HG02938 (cell line): ENCODE measurements at regions not wholly inside any gene's neighbourhood (a gene's known extent, or its start where the extent isn't known, plus 50 kb on each side); places are given as distances from the start of the nearest gene placed in this dataset.
"Not testable (repeated sequence)": the region's sequence is repeated elsewhere in the genome, so short reads cannot be mapped to it uniquely, and the experiment has no call there.

Experiments
- ATAC-seq: cut with Tn5 transposase; IDR thresholded peaks from one replicate; pipeline ENCODE4 v1.9.1; 2021; ENCODE audit warnings: mild to moderate bottlenecking, moderate library complexity; ENCODE audit not compliant: unreplicated experiment

DNA sequence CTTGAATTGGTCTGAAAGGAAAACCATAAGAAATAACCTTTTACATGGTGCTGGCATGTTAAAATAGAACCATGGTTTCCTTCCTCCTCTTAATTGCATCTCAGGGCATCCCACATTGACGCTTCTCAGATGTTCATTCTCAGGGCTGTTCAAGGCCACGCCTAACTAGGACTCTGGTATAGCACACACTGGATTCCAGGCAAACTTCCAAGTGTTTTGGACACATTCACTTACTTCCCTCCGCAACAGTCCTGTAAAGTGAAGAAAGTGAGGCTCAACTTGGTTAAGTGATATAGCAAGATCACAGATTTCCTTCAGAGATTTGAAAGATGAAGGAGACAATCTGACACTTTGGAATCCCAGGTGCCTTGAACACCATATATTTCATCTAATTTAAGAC is 244.8 kb downstream of the DUSP10 start:
- ATAC-seq = no peak

DNA sequence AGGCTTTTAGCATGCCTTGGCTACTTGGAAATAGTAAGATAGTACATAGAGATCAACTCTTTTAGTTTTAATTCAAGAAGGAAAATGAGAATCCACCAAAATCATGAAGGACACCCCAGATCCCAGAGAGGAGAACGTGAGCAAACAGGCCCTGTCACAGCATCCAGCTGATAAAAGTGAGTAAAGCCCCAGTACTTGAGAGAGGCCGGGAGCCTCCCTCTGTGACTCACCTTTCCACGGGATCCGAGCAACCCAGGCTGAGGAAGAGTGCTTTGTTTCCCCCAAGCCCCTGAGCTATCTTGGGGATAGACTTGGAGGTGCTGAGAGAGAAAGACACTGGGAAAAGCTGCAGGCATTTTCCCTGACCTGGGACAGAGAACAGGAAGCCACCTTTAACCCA is 238.6 kb downstream of the DUSP10 start:
- ATAC-seq = no peak

GRCh38 chr1:221509575-221510355 is 232.1 kb downstream of the DUSP10 start:
- ATAC-seq = no peak

DNA sequence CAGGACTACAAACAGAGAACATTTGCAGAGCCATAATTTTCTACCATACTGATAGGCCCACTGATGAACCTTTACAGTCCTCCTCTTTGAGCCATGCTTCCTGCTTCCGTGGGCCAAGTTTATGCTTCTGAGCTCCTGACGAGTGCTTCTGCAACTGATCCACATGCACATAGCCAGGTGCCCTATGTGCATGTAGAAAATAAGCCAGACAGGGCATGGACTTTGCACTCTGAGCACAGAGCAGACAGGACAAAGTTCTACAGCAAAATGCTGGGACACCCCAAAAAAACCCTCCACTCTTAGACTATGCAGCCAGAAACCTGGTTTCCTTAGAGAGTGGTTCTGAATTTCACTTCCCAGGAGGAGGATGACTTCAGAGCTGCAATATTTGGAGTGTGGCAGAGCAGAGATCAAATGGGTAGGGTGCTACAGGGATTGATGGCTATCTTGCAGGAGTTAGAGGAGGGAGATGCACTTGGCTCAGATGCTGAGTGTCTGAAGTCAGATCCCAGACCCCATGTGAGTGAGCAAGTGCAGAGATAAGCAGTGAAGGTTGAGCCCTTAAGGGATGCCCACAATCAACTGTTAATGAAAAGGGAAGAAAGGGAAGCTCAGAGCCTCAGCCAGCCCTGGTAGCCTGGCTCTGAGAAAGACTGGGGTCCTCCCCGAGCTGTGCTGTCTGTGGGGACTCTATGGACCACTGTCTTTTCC is 230.9 kb downstream of the DUSP10 start:
- ATAC-seq = no peak

- ATAC-seq = no peak
Observed at GRCh38 chr1:221511797-221512196, 230.1 kb downstream of the DUSP10 start.

- no peak for ATAC-seq
Observed at GRCh38 chr1:221514806-221515205, 227.1 kb downstream of the DUSP10 start.

DNA sequence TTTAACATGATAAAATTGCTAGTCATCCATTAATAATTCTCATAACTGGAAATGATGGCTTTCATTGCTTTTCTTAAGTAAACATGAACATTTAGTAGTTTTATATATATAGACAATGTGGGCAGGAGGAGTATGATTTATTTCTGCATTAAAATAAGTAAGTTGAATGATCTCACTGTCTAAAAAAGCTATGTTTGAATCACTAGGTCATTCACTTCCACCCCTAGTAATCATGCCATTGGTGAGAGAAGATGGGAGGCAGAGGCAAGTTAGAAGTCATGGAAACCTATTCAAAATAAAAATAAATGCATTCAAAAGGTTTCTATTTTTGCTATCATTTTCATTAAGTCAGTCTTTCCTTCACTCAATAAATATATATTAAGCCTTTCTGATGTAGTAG is 226.4 kb downstream of the DUSP10 start:
- ATAC-seq = no peak

DNA sequence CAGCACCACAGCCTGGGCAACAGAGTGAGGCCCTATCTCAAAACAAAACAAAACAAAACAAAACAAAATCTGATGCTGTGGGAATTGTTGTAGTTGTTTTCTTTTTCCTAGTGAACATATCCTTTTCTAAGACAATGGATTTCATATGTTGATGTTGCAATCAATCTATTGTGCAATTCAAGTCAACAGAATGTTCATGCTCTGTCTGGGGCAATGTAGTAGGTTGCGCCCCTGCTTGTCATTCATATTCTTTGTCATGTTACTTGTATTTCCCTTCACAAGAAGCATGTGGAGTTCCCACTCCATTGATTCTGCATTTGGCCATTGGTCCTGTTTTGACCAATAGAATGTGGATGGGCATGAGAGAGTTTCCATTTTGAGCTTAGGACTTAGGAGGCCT is 223.9 kb downstream of the DUSP10 start:
- no peak for ATAC-seq

GRCh38 chr1:221520250-221520649 is 221.6 kb downstream of the DUSP10 start:
- ATAC-seq = no peak

- no peak for ATAC-seq
Observed at GRCh38 chr1:221521686-221522085, 220.2 kb downstream of the DUSP10 start.

DNA sequence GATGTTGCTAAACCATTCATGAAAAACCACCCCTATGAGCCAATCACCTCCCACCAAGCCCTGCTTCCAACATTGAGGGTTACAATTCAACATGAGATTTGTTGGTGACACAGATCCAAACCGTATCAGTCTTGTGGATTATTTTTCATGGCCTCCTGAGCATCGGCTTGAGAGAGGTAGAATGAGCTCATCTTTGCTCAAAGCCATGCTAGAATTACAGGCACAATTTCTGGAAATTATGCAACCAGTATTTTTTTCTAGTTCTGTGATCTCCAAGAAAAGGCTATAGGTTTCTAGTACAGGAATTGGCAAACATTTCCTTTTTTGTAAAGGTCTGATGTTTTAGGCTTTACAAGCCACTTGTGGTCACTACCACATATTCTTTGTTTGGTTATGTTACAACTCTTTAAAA is 219.4 kb downstream of the DUSP10 start:
- ATAC-seq = no peak

- ATAC-seq = no peak
Observed at GRCh38 chr1:221525749-221526148, 216.1 kb downstream of the DUSP10 start.

DNA sequence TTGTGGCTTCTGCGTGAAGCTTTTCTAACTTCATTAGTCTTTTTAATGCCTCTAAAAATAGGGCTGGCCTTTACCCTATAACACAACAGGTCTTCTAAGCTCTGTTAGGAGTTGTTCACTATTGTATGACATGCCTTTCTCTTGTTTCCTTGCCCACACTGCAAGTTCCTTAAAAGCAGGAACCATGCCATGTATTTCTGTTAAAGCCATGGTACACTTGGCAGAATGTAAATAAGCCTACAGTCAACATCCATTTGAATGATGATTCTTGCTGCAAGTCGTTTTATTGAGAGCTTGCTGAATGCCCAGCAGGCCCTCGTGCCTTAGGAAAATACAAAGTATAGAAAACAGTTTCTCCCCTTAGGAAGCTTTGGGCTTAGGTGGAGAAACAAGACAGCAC is 214.6 kb downstream of the DUSP10 start:
- no peak for ATAC-seq

DNA sequence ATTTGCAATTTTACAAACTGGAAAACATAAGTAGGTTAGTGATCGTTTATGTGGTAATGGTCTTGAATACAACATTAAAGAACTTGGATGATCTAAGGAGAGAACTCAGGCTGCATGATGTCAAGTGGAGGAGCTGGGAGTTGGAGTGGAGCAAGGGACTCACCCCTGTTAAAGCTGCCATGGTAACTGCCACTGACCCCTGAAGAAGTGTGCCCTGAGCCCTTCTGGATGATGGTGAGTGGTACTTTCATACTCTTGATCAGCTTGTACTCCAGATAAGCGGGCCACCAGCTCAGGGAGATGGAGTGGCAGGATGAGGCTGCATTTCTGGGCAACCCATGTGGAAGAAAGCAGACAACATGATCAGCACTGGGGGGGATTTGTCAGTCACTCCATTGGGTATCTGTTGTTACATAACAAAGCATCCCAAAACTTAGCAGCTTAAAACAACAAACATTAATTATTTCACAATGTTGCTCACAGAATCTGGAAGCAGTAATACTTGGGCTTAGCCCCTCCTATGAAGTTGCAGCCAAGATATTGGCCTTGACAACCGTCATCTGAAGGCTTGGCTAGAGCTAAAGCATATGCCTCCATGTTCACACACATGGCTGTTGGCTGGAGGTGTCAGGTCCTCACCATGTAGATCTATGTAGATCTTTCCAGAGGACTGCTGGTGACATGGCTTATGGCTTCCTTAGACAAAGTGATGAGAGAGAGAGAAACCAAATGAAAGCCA is 213.8 kb downstream of the DUSP10 start:
- no peak for ATAC-seq

GRCh38 chr1:221530159-221530558 is 211.7 kb downstream of the DUSP10 start:
- not testable (repeated sequence) for ATAC-seq

- no peak for ATAC-seq
Observed at GRCh38 chr1:221530791-221531190, 211.1 kb downstream of the DUSP10 start.

GRCh38 chr1:221532071-221532773 is 209.7 kb downstream of the DUSP10 start:
- no peak for ATAC-seq

DNA sequence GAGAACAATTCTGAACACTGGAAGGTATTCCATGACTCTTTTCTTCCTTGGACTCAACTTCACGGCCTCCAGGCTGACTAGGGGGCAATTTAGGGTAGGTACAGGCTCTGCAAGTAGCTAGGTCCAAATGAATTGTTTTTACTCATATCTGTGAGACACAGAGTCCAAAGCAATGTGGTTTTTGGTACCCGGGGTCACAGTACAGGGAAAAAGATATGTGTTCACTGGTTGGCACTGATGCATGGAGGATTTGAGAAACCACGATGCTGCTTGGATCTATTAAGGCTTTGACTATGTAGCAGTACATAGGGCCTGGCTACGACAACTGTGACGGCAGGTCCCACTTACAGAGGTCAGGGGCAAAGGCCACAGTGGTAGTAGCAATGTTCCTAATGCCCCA is 200.6 kb downstream of the DUSP10 start:
- no peak for ATAC-seq

GRCh38 chr1:221543529-221544120 is 198.3 kb downstream of the DUSP10 start:
- no peak for ATAC-seq

DNA sequence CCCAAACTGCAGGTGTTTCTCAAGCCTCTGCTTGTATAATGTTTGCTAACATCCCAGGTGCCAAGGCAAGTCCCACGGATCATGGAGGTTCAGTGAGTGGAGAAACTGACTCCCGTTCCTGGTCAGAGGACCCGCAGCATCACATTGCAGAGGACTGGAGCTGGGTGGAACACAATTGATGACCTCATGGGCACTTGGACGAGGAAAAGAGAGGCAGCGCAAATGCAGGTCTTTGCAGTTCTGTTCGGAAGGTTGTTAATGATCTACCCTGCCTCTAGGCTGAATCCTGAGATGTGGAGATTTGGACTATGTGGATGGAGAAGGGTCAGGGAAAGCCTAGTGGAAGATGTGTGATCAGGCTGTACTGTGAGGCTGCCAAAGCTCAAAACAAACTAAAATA is 192.9 kb downstream of the DUSP10 start:
- no peak for ATAC-seq

- ATAC-seq = no peak
Observed at GRCh38 chr1:221549815-221550214, 192.1 kb downstream of the DUSP10 start.
